OCI-LY7 (cell line): ENCODE measurements at regions not wholly inside any gene's neighbourhood (a gene's known extent, or its start where the extent isn't known, plus 50 kb on each side); places are given as distances from the start of the nearest gene placed in this dataset.
"Not testable (repeated sequence)": the region's sequence is repeated elsewhere in the genome, so short reads cannot be mapped to it uniquely, and the experiment has no call there.

Experiments used
- BruUV-seq: library from RNA; stranded (reverse); fragments of 400-500 nt; replicated peaks from 2 replicates; lab custom pipeline; 2021; lab: Mats Ljungman, UMichigan
- CTCF ChIA-PET: fragments of 300-600 bp; sonication (Branson Sonifier 250); formaldehyde crosslinking; loops from one replicate; lab custom pipeline; 2022; ENCODE audit warnings: antibody characterized with exemption; ENCODE audit not compliant: unreplicated experiment; lab: Charles Lee
- POLR2A ChIA-PET: fragments of 300-600 bp; sonication (Branson Sonifier 250); formaldehyde crosslinking; loops from one replicate; lab custom pipeline; 2022; ENCODE audit warnings: antibody characterized with exemption; lab: Charles Lee
- DNase-seq: peaks from one replicate; pipeline ENCODE4 v3.0.0-alpha.2; 2015; ENCODE audit warnings: low spot score
- H2AFZ ChIP-seq: fragments of 200-600 bp; sonication (generic), shearing (Covaris generic); 2 replicates; pipeline ENCODE4 v1.6.1; 2014; ENCODE audit warnings: mild to moderate bottlenecking, antibody characterized with exemption, low read length, moderate library complexity
- H3K27ac ChIP-seq: fragments of 200-600 bp; sonication (generic); 2 replicates; pipeline ENCODE4 v1.5.1; 2014; ENCODE audit warnings: mixed run types, low read depth, mild to moderate bottlenecking, moderate library complexity, low read length, inconsistent platforms; ENCODE audit not compliant: poor library complexity, severe bottlenecking
- H3K36me3 ChIP-seq: fragments of 200-600 bp; sonication (generic); 2 replicates; pipeline ENCODE4 v1.6.1; 2014; ENCODE audit warnings: mild to moderate bottlenecking, antibody characterized with exemption, low read length, moderate library complexity, mixed read lengths; ENCODE audit not compliant: insufficient read depth
- H3K4me1 ChIP-seq: fragments of 200-600 bp; sonication (generic); 2 replicates; pipeline ENCODE4 v1.5.1; 2014; ENCODE audit warnings: mild to moderate bottlenecking, low read length; ENCODE audit not compliant: insufficient read depth, poor library complexity, severe bottlenecking
- H3K4me2 ChIP-seq: fragments of 200-600 bp; sonication (generic); 2 replicates; pipeline ENCODE4 v1.6.1; 2014; ENCODE audit warnings: mild to moderate bottlenecking, low read length
- H3K4me3 ChIP-seq: fragments of 200-600 bp; sonication (generic); 2 replicates; pipeline ENCODE4 v1.5.1; 2014; ENCODE audit warnings: mild to moderate bottlenecking, low read depth, low read length; ENCODE audit not compliant: poor library complexity, severe bottlenecking
- H3K79me2 ChIP-seq: fragments of 200-600 bp; sonication (generic); 2 replicates; pipeline ENCODE4 v1.6.1; 2016; ENCODE audit warnings: low read depth, mild to moderate bottlenecking, low read length, moderate library complexity, mixed read lengths; ENCODE audit not compliant: insufficient read depth
- H3K9me2 ChIP-seq: fragments of 200-600 bp; sonication (generic); 2 replicates; pipeline ENCODE4 v1.6.1; 2016; ENCODE audit warnings: mild to moderate bottlenecking, low read length, mixed read lengths; ENCODE audit not compliant: insufficient read depth
- H3K9me3 ChIP-seq: fragments of 200-600 bp; sonication (generic); 2 replicates; pipeline ENCODE4 v1.6.1; 2014; ENCODE audit warnings: mild to moderate bottlenecking, mixed run types, low read length, mixed read lengths
- H4K20me1 ChIP-seq: fragments of 200-600 bp; sonication (generic); 2 replicates; pipeline ENCODE4 v1.6.1; 2014; ENCODE audit warnings: mild to moderate bottlenecking, antibody characterized with exemption, low read length, moderate library complexity, mixed read lengths; ENCODE audit not compliant: insufficient read depth
- EZH2phosphoT487 ChIP-seq: fragments of 200-600 bp; sonication (generic); IDR thresholded peaks from 2 replicates; pipeline ENCODE4 v1.6.1; 2018; ENCODE audit warnings: low read depth, borderline replicate concordance, mild to moderate bottlenecking, mixed run types, antibody characterized with exemption, low read length, moderate library complexity, mixed read lengths
- intact Hi-C: fragments of 100-400 bp; cut with micrococcal nuclease; formaldehyde crosslinking; loops from one replicate; pipeline ENCODE4 v1.10.0; 2022; ENCODE audit not compliant: unreplicated experiment
- TF ChIP-seq, protein P1 (sequence below): fragments of 200-600 bp; sonication (generic); conservative IDR thresholded peaks from 2 replicates; pipeline ENCODE4 v1.5.1; 2014; ENCODE audit warnings: mild to moderate bottlenecking, antibody characterized with exemption, low read length, moderate library complexity, mixed read lengths

DNA sequence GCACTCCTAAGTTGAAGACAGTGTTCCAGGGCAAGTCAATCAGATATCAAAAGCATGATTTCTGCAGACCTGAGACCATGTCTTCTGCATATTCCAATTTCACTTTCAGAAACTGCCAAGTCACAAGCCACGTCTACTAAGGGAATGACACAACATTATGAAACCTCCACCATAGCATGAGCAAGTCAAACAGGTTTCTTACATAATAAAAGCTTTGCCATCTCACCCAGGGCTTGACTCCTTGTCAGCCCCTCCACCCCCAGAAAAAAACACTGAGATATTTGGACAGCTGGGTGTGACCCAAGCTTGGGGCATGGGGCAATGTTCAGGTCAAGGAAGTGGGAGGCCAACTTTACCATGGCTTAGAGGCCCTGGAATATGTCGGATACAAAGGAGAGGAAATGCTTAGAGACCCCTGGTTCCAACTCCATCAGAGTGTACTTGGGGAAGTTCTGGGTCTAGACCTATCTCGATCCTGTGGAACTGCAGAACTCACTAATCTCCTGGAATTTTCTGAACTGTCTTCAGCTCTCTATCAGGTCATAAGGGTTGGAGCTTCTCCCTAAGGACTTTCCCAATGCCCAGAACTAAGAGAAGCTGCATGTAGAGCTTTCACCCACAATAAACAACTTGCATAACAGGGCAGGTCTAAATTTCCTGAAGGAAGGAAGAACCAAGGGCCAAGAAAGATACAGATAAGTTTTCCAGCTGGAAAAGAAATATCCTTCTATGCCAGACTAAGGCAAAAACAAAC lies 80.6 kb upstream of the NAMPT start:
- no peaks in the 10 kb centered on the region for H4K20me1 ChIP-seq
- BruUV-seq, result no TSS peak
- intact Hi-C loops, result no loop called here
- no peak overlapping the region for H3K4me3 ChIP-seq
- no peak overlapping the region for H2AFZ ChIP-seq
- no peak for TF ChIP-seq EZH2phosphoT487
- TF ChIP-seq, protein P1, sequence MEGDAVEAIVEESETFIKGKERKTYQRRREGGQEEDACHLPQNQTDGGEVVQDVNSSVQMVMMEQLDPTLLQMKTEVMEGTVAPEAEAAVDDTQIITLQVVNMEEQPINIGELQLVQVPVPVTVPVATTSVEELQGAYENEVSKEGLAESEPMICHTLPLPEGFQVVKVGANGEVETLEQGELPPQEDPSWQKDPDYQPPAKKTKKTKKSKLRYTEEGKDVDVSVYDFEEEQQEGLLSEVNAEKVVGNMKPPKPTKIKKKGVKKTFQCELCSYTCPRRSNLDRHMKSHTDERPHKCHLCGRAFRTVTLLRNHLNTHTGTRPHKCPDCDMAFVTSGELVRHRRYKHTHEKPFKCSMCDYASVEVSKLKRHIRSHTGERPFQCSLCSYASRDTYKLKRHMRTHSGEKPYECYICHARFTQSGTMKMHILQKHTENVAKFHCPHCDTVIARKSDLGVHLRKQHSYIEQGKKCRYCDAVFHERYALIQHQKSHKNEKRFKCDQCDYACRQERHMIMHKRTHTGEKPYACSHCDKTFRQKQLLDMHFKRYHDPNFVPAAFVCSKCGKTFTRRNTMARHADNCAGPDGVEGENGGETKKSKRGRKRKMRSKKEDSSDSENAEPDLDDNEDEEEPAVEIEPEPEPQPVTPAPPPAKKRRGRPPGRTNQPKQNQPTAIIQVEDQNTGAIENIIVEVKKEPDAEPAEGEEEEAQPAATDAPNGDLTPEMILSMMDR, result no peak
- ChIA-PET POLR2A (interaction anchor here (0.5 to 0.9 kb wide), 3 partner anchors 50 to 1076 kb away, joined by 3 to 5 read pairs (median 3); no protein-coding TSS in a partner anchor), CTCF (no interaction called here)
- DNase-seq, result no peak
- no peaks in the 10 kb centered on the region for H3K9me2 ChIP-seq
- H3K79me2 ChIP-seq, result no peaks in the 10 kb centered on the region
- no peaks in the 10 kb centered on the region for H3K9me3 ChIP-seq
- H3K27ac ChIP-seq, result no peak overlapping the region
- H3K4me1 ChIP-seq, result no peaks in the 10 kb centered on the region
- H3K4me2 ChIP-seq, result no peak overlapping the region
- H3K36me3 ChIP-seq, result no peaks in the 10 kb centered on the region

DNA sequence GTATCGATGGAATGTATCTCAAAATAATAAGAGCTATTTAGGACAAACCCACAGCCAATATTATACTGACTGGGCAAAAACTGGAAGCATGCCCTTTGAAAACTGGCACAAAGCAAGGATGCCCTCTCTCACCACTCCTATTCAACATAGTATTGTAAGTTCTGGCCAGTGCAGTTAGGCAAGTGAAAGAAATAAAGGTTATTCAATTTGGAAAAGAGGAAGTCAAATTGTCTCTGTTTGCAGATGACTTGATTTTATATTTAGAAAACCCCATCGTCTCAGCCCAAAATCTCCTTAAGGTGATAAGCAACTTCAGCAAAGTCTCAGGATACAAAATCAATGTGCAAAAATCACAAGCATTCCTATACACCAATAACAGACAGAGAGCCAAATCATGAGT lies 77.7 kb upstream of the NAMPT start:
- H2AFZ ChIP-seq, H3K4me1 ChIP-seq, DNase-seq, intact Hi-C loops, BruUV-seq, H3K4me2 ChIP-seq, H3K27ac ChIP-seq, H4K20me1 ChIP-seq, CTCF ChIA-PET, H3K9me3 ChIP-seq, H3K79me2 ChIP-seq, H3K9me2 ChIP-seq, H3K36me3 ChIP-seq, H3K4me3 ChIP-seq, POLR2A ChIA-PET: not testable (repeated sequence)

DNA sequence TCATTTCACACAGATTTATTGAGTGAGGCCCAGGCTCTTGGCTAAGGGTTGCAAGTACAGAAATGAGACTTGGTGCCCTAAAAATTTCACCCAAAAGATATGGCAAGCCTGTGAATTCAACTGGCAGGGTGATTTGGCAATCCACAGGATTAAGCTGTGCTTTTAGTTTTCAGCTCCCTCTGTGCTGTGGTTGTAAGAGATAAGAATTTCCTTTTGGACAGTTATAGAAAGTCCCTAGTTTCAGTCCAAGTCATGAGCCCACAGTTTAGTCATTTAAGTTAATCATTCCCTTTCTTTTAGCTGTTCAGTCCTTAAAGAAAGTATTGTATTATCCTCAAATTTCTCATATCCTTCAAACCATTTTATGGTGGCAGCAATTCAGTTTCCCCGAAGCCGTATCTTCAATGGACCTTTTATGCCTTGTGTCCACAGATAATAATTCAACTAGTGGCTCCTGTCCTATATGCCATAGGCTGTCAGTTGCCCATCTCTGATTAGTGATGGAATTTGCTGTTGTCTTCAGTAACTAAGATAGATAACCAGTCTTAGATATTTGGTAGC lies 73.4 kb upstream of the NAMPT start:
- H3K4me2 ChIP-seq, result no peak overlapping the region
- H3K79me2 ChIP-seq, result no peaks in the 10 kb centered on the region
- CTCF ChIA-PET, result no interaction called here
- no peak overlapping the region for H2AFZ ChIP-seq
- intact Hi-C loops, result no loop called here
- no peaks in the 10 kb centered on the region for H3K36me3 ChIP-seq
- DNase-seq, result no peak
- POLR2A ChIA-PET, result no interaction called here
- H4K20me1 ChIP-seq, result no peaks in the 10 kb centered on the region
- H3K27ac ChIP-seq, result no peak overlapping the region
- TF ChIP-seq, protein P1, result no peak
- no peak for TF ChIP-seq EZH2phosphoT487
- no peak overlapping the region for H3K4me3 ChIP-seq
- BruUV-seq, result no TSS peak
- H3K4me1 ChIP-seq, result no peaks in the 10 kb centered on the region
- no peaks in the 10 kb centered on the region for H3K9me2 ChIP-seq
- no peaks in the 10 kb centered on the region for H3K9me3 ChIP-seq
